Ovary (tissue), 3 donors: ENCODE measurements at regions not wholly inside any gene's neighbourhood (a gene's known extent, or its start where the extent isn't known, plus 50 kb on each side); places are given as distances from the start of the nearest gene placed in this dataset.

Experiments
- POLR2A ChIP-seq: fragments of 450-650 bp; IDR thresholded peaks from one replicate; pipeline ENCODE4 v1.6.1; 2017; ENCODE audit warnings: antibody characterized with exemption, mild to moderate bottlenecking, moderate library complexity
- TF ChIP-seq, protein P1 (sequence below), 3 donors: fragments of 450-650 bp in 2 of 3; fragments of 200-600 bp in 1 of 3; IDR thresholded peaks; one replicate each; pipeline versions ENCODE4 v1.5.1 to v1.8.0; 2016 to 2022; ENCODE audit warnings: antibody characterized with exemption in 3 of 3, mild to moderate bottlenecking in 1 of 3
- donor health status: DM: no; HTN: no; CAD: no.

DNA sequence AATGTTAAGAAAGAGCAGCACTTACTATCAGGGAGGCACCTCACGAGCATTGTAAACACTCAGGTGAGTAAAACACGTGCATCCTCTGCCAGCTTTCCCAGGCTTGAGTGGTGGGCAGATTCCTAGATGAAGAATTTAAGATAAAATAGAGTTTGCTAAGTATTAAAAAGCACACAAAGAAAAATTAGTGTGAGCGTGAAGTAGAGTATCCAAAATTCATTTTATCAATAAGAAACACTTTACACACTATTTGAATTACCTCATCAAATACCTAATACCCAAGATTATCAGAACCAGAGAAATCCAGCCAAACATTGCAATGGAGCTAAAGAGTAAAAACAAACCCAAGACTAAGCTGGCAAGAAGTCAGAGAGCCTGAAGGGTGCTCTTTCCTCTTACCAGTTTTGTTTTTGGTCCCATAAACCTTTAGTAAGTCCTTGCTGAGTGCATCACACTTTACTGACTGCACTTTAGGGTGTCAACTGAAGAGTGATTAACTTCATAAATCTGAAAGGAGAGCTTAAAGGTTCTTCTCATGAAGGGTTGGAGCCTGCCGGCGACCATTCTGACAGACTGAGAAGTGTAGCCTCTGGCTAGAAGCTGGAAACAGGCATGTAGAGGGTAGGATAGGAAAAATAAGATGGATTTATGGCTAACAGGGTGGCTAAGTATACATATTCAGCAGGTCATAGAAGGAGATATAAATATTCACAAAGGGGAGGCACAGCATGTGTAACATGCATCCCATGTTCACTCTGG is 151.1 kb downstream of the SLC7A11 start:
- TF ChIP-seq, protein P1, sequence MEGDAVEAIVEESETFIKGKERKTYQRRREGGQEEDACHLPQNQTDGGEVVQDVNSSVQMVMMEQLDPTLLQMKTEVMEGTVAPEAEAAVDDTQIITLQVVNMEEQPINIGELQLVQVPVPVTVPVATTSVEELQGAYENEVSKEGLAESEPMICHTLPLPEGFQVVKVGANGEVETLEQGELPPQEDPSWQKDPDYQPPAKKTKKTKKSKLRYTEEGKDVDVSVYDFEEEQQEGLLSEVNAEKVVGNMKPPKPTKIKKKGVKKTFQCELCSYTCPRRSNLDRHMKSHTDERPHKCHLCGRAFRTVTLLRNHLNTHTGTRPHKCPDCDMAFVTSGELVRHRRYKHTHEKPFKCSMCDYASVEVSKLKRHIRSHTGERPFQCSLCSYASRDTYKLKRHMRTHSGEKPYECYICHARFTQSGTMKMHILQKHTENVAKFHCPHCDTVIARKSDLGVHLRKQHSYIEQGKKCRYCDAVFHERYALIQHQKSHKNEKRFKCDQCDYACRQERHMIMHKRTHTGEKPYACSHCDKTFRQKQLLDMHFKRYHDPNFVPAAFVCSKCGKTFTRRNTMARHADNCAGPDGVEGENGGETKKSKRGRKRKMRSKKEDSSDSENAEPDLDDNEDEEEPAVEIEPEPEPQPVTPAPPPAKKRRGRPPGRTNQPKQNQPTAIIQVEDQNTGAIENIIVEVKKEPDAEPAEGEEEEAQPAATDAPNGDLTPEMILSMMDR (IDR thresholded peaks at IDR 0.05): no peak
- TF ChIP-seq POLR2A: no peak
